Activated CD8-positive, alpha-beta T cell treated with anti-CD3 and anti-CD28 coated beads for 36 hours (primary cell): ENCODE measurements at regions not wholly inside any gene's neighbourhood (a gene's known extent, or its start where the extent isn't known, plus 50 kb on each side); places are given as distances from the start of the nearest gene placed in this dataset.

ENCODE experiments used
- ATAC-seq: fragments of 200-7000 bp; cut with Tn5 transposase; one replicate; pipeline ENCODE4 v1.10.0; 2021; ENCODE audit warnings: mild to moderate bottlenecking, moderate library complexity
- CTCF ChIA-PET: fragments of 350-600 bp; sonication (Branson Sonifier 250); formaldehyde crosslinking; loops from one replicate; lab custom pipeline; 2021; ENCODE audit warnings: antibody characterized with exemption; lab: Charles Lee
- POLR2A ChIA-PET: fragments of 350-600 bp; sonication (Branson Sonifier 250); formaldehyde crosslinking; loops from one replicate; lab custom pipeline; 2021; ENCODE audit warnings: antibody characterized with exemption; lab: Charles Lee
- DNase-seq: peaks from one replicate; pipeline ENCODE4 v3.0.0-alpha.2; 2020
- H3K27ac Mint-ChIP-seq: one replicate; pipeline ENCODE4 v1.8.0; 2021; ENCODE audit warnings: mild to moderate bottlenecking, mixed read lengths
- H3K27me3 Mint-ChIP-seq: one replicate; pipeline ENCODE4 v1.8.0; 2021; ENCODE audit warnings: mixed read lengths
- H3K36me3 Mint-ChIP-seq: one replicate; pipeline ENCODE4 v1.8.0; 2021; ENCODE audit warnings: low read depth, mixed read lengths
- H3K4me1 Mint-ChIP-seq: one replicate; pipeline ENCODE4 v1.8.0; 2021; ENCODE audit warnings: low read depth, mixed read lengths
- H3K4me3 Mint-ChIP-seq: one replicate; pipeline ENCODE4 v1.8.0; 2021; ENCODE audit warnings: mild to moderate bottlenecking, moderate library complexity, mixed read lengths
- H3K9me3 Mint-ChIP-seq: one replicate; pipeline ENCODE4 v1.8.0; 2021; ENCODE audit warnings: mixed read lengths
- CTCF ChIP-seq: fragments of 200-600 bp; IDR thresholded peaks from one replicate; pipeline ENCODE4 v1.8.0; 2022; ENCODE audit warnings: antibody characterized with exemption, mild to moderate bottlenecking
- intact Hi-C: fragments of 100-400 bp; cut with micrococcal nuclease; formaldehyde crosslinking; loops from one replicate; pipeline ENCODE4 v1.10.0; 2022

GRCh38 chr10:64306729-64307327 lies 785.6 kb downstream of the REEP3 start:
- no peak for DNase-seq
- TF ChIP-seq CTCF, result no peak
- CTCF ChIA-PET, result no interaction called here
- intact Hi-C loops, result no loop called here
- H3K36me3 Mint-ChIP-seq, result no peaks in the 10 kb centered on the region
- H3K27me3 Mint-ChIP-seq, result no peaks in the 10 kb centered on the region
- H3K4me3 Mint-ChIP-seq, result no peak overlapping the region
- H3K27ac Mint-ChIP-seq, result no peak overlapping the region
- ATAC-seq, result no peak
- POLR2A ChIA-PET, result no interaction called here
- H3K9me3 Mint-ChIP-seq, result peaks cover 2% of the 10 kb centered on the region
- H3K4me1 Mint-ChIP-seq, result no peaks in the 10 kb centered on the region

- ChIA-PET CTCF (no interaction called here), POLR2A (no interaction called here)
- intact Hi-C loops, result no loop called here
- no peak for TF ChIP-seq CTCF
- H3K4me1 Mint-ChIP-seq, result no peaks in the 10 kb centered on the region
- DNase-seq (no peak), ATAC-seq (no peak)
- no peaks in the 10 kb centered on the region for H3K9me3 Mint-ChIP-seq
- H3K27me3 Mint-ChIP-seq, result no peaks in the 10 kb centered on the region
- H3K27ac Mint-ChIP-seq, result no peak overlapping the region
- H3K4me3 Mint-ChIP-seq, result no peak overlapping the region
- no peaks in the 10 kb centered on the region for H3K36me3 Mint-ChIP-seq
Measured at GRCh38 chr10:64312876-64313275, 791.7 kb downstream of the REEP3 start.

GRCh38 chr10:64313967-64314366 lies 792.8 kb downstream of the REEP3 start:
- no peak for TF ChIP-seq CTCF
- DNase-seq (no peak), ATAC-seq (no peak)
- intact Hi-C loops, result no loop called here
- H3K9me3 Mint-ChIP-seq, result no peaks in the 10 kb centered on the region
- CTCF ChIA-PET, result no interaction called here
- no peaks in the 10 kb centered on the region for H3K4me1 Mint-ChIP-seq
- no peak overlapping the region for H3K27ac Mint-ChIP-seq
- H3K27me3 Mint-ChIP-seq, result no peaks in the 10 kb centered on the region
- no peaks in the 10 kb centered on the region for H3K36me3 Mint-ChIP-seq
- no peak overlapping the region for H3K4me3 Mint-ChIP-seq
- POLR2A ChIA-PET, result no interaction called here

- no peak overlapping the region for H3K4me3 Mint-ChIP-seq
- DNase-seq (no peak), ATAC-seq (no peak)
- no peaks in the 10 kb centered on the region for H3K4me1 Mint-ChIP-seq
- ChIA-PET CTCF (no interaction called here), POLR2A (no interaction called here)
- no peaks in the 10 kb centered on the region for H3K27me3 Mint-ChIP-seq
- intact Hi-C loops, result no loop called here
- no peak overlapping the region for H3K27ac Mint-ChIP-seq
- H3K36me3 Mint-ChIP-seq, result no peaks in the 10 kb centered on the region
- H3K9me3 Mint-ChIP-seq, result no peaks in the 10 kb centered on the region
- TF ChIP-seq CTCF, result no peak
Measured at GRCh38 chr10:64316416-64316815, 795.2 kb downstream of the REEP3 start.

GRCh38 chr10:64316833-64317232 lies 795.6 kb downstream of the REEP3 start:
- ATAC-seq (no peak), DNase-seq (no peak)
- no peaks in the 10 kb centered on the region for H3K9me3 Mint-ChIP-seq
- H3K4me1 Mint-ChIP-seq, result no peaks in the 10 kb centered on the region
- TF ChIP-seq CTCF, result no peak
- H3K27me3 Mint-ChIP-seq, result no peaks in the 10 kb centered on the region
- POLR2A ChIA-PET, result no interaction called here
- H3K4me3 Mint-ChIP-seq, result no peak overlapping the region
- intact Hi-C loops, result no loop called here
- CTCF ChIA-PET, result no interaction called here
- no peak overlapping the region for H3K27ac Mint-ChIP-seq
- H3K36me3 Mint-ChIP-seq, result no peaks in the 10 kb centered on the region
